Effector memory CD8-positive, alpha-beta T cell (primary cell): ENCODE measurements at regions not wholly inside any gene's neighbourhood (a gene's known extent, or its start where the extent isn't known, plus 50 kb on each side); places are given as distances from the start of the nearest gene placed in this dataset.
A peak's percentile ranks its signal among the peaks of the same experiment; 100 is the strongest.

Experiments used
- ATAC-seq: fragments of 150-1000 bp; cut with Tn5 transposase; replicated peaks from 2 replicates; pipeline ENCODE4 v1.10.0; 2021; ENCODE audit warnings: mild to moderate bottlenecking, moderate library complexity
- DNase-seq, 3 experiments: peaks; one replicate each; pipeline ENCODE4 v3.0.0; 2021
- H3K27ac Mint-ChIP-seq, 2 donors: one replicate each; pipeline ENCODE4 v1.8.0; 2022; ENCODE audit warnings: mild to moderate bottlenecking in 2 of 2, mixed read lengths in 2 of 2, moderate library complexity in 2 of 2
- H3K27me3 Mint-ChIP-seq, 2 donors: one replicate each; pipeline ENCODE4 v1.8.0; 2022; ENCODE audit warnings: mixed read lengths in 2 of 2
- H3K36me3 Mint-ChIP-seq: one replicate; pipeline ENCODE4 v1.8.0; 2022; ENCODE audit warnings: mild to moderate bottlenecking, moderate library complexity, mixed read lengths; ENCODE audit not compliant: insufficient read depth
- H3K4me1 Mint-ChIP-seq, 2 donors: one replicate each; pipeline ENCODE4 v1.8.0; 2022; ENCODE audit warnings: low read depth in 2 of 2, mixed read lengths in 2 of 2
- H3K4me3 Mint-ChIP-seq, 2 donors: one replicate each; pipeline ENCODE4 v1.8.0; 2022; ENCODE audit warnings: mild to moderate bottlenecking in 2 of 2, mixed read lengths in 2 of 2, moderate library complexity in 2 of 2
- H3K9me3 Mint-ChIP-seq, 2 donors: one replicate each; pipeline ENCODE4 v1.8.0; 2022; ENCODE audit warnings: mixed read lengths in 2 of 2

GRCh38 chr1:230549625-230550024 lies 92.7 kb upstream of the COG2 start:
- DNase-seq: no peak
- Mint-ChIP-seq H3K4me1 (no peaks in the 10 kb centered on the region), H3K27ac (no peak overlapping the region), H3K4me3 (no peak overlapping the region), H3K36me3 (no peaks in the 10 kb centered on the region), H3K27me3 (peaks cover 39 to 53% of the 10 kb centered on the region in 2 donors), H3K9me3 (no peaks in the 10 kb centered on the region)
- no peak for ATAC-seq

- H3K4me1 Mint-ChIP-seq: no peaks in the 10 kb centered on the region
- H3K4me3 Mint-ChIP-seq: no peak overlapping the region
- H3K36me3 Mint-ChIP-seq: no peaks in the 10 kb centered on the region
- no peak overlapping the region for H3K27ac Mint-ChIP-seq
- DNase-seq (no peak), ATAC-seq (no peak)
- H3K9me3 Mint-ChIP-seq: no peaks in the 10 kb centered on the region
- H3K27me3 Mint-ChIP-seq: peaks cover 35 to 51% of the 10 kb centered on the region in 2 donors
Observed at GRCh38 chr1:230548997-230549396, 93.3 kb upstream of the COG2 start.

GRCh38 chr1:230548357-230548756 lies 93.9 kb upstream of the COG2 start:
- ATAC-seq (no peak), DNase-seq (no peak)
- Mint-ChIP-seq H3K27me3 (peaks cover 29 to 45% of the 10 kb centered on the region in 2 donors), H3K4me3 (no peak overlapping the region), H3K27ac (no peak overlapping the region), H3K9me3 (no peaks in the 10 kb centered on the region), H3K36me3 (no peaks in the 10 kb centered on the region), H3K4me1 (no peaks in the 10 kb centered on the region)

GRCh38 chr1:230545181-230545580 lies 97.1 kb upstream of the COG2 start:
- Mint-ChIP-seq H3K27me3 (peaks cover 18 to 38% of the 10 kb centered on the region in 2 donors), H3K9me3 (no peaks in the 10 kb centered on the region), H3K27ac (no peak overlapping the region), H3K4me3 (no peak overlapping the region), H3K36me3 (no peaks in the 10 kb centered on the region), H3K4me1 (no peaks in the 10 kb centered on the region)
- no peak for ATAC-seq
- DNase-seq: no peak

GRCh38 chr1:230544758-230545157 lies 97.5 kb upstream of the COG2 start:
- ATAC-seq (no peak), DNase-seq (no peak)
- Mint-ChIP-seq H3K9me3 (no peaks in the 10 kb centered on the region), H3K4me3 (no peak overlapping the region), H3K36me3 (no peaks in the 10 kb centered on the region), H3K27me3 (peaks cover 22 to 42% of the 10 kb centered on the region in 2 donors), H3K27ac (no peak overlapping the region), H3K4me1 (no peaks in the 10 kb centered on the region)

GRCh38 chr1:230543085-230543484 lies 99.2 kb upstream of the COG2 start:
- H3K36me3 Mint-ChIP-seq: no peaks in the 10 kb centered on the region
- no peak for DNase-seq
- no peak overlapping the region for H3K4me3 Mint-ChIP-seq
- H3K27me3 Mint-ChIP-seq: peaks cover 14 to 47% of the 10 kb centered on the region in 2 donors
- no peaks in the 10 kb centered on the region for H3K9me3 Mint-ChIP-seq
- no peaks in the 10 kb centered on the region for H3K4me1 Mint-ChIP-seq
- ATAC-seq: no peak
- no peak overlapping the region for H3K27ac Mint-ChIP-seq

- no peaks in the 10 kb centered on the region for H3K4me1 Mint-ChIP-seq
Observed at GRCh38 chr1:230542681-230543080, 99.6 kb upstream of the COG2 start.

GRCh38 chr1:230542054-230542453 lies 100.2 kb upstream of the COG2 start:
- no peak overlapping the region for H3K27ac Mint-ChIP-seq
- ATAC-seq (peak; percentile 21), DNase-seq (no peak)
- peaks cover 15 to 56% of the 10 kb centered on the region in 2 donors for H3K27me3 Mint-ChIP-seq
- no peaks in the 10 kb centered on the region for H3K36me3 Mint-ChIP-seq
- H3K4me1 Mint-ChIP-seq: no peaks in the 10 kb centered on the region
- H3K9me3 Mint-ChIP-seq: no peaks in the 10 kb centered on the region
- H3K4me3 Mint-ChIP-seq: no peak overlapping the region

More at GRCh38 chr1:230542681-230543080, 99.6 kb upstream of the COG2 start:
- H3K4me3 Mint-ChIP-seq: no peak overlapping the region
- no peaks in the 10 kb centered on the region for H3K36me3 Mint-ChIP-seq
- no peak for DNase-seq
- peaks cover 15 to 51% of the 10 kb centered on the region in 2 donors for H3K27me3 Mint-ChIP-seq
- no peaks in the 10 kb centered on the region for H3K9me3 Mint-ChIP-seq
- no peak overlapping the region for H3K27ac Mint-ChIP-seq
- ATAC-seq: no peak

GRCh38 chr1:230541306-230541705 lies 101.0 kb upstream of the COG2 start:
- no peaks in the 10 kb centered on the region for H3K4me1 Mint-ChIP-seq
- no peak overlapping the region for H3K27ac Mint-ChIP-seq
- ATAC-seq (no peak), DNase-seq (no peak)
- H3K27me3 Mint-ChIP-seq: peaks cover 15 to 52% of the 10 kb centered on the region in 2 donors
- H3K9me3 Mint-ChIP-seq: no peaks in the 10 kb centered on the region
- no peak overlapping the region for H3K4me3 Mint-ChIP-seq
- no peaks in the 10 kb centered on the region for H3K36me3 Mint-ChIP-seq

- DNase-seq (no peak), ATAC-seq (no peak)
- Mint-ChIP-seq H3K4me3 (no peak overlapping the region), H3K36me3 (no peaks in the 10 kb centered on the region), H3K27ac (no peak overlapping the region), H3K9me3 (no peaks in the 10 kb centered on the region), H3K27me3 (peaks cover 15 to 45% of the 10 kb centered on the region in 2 donors), H3K4me1 (no peaks in the 10 kb centered on the region)
Observed at GRCh38 chr1:230540421-230541155, 101.7 kb upstream of the COG2 start.

- H3K27me3 Mint-ChIP-seq: peaks cover 15 to 47% of the 10 kb centered on the region in 2 donors
- DNase-seq: no peak
- no peak overlapping the region for H3K27ac Mint-ChIP-seq
- H3K9me3 Mint-ChIP-seq: peaks cover 0 to 4% of the 10 kb centered on the region in 2 donors
- H3K36me3 Mint-ChIP-seq: no peaks in the 10 kb centered on the region
- no peaks in the 10 kb centered on the region for H3K4me1 Mint-ChIP-seq
- ATAC-seq: no peak
- H3K4me3 Mint-ChIP-seq: no peak overlapping the region
Observed at GRCh38 chr1:230537456-230537855, 104.8 kb upstream of the COG2 start.

- no peaks in the 10 kb centered on the region for H3K36me3 Mint-ChIP-seq
- peaks cover 0 to 4% of the 10 kb centered on the region in 2 donors for H3K9me3 Mint-ChIP-seq
- ATAC-seq (no peak), DNase-seq (no peak)
- no peaks in the 10 kb centered on the region for H3K4me1 Mint-ChIP-seq
- no peak overlapping the region for H3K27ac Mint-ChIP-seq
- no peak overlapping the region for H3K4me3 Mint-ChIP-seq
- H3K27me3 Mint-ChIP-seq: peaks cover 15 to 48% of the 10 kb centered on the region in 2 donors
Observed at GRCh38 chr1:230536641-230537155, 105.6 kb upstream of the COG2 start.

- Mint-ChIP-seq H3K4me1 (no peaks in the 10 kb centered on the region), H3K9me3 (peaks cover 0 to 4% of the 10 kb centered on the region in 2 donors), H3K27ac (no peak overlapping the region), H3K36me3 (no peaks in the 10 kb centered on the region), H3K27me3 (peaks cover 27 to 55% of the 10 kb centered on the region in 2 donors), H3K4me3 (no peak overlapping the region)
- DNase-seq (no peak), ATAC-seq (no peak)
Observed at GRCh38 chr1:230534224-230534623, 108.1 kb upstream of the COG2 start.

- no peak overlapping the region for H3K4me3 Mint-ChIP-seq
- H3K4me1 Mint-ChIP-seq: no peaks in the 10 kb centered on the region
- H3K27me3 Mint-ChIP-seq: peaks cover 33 to 47% of the 10 kb centered on the region in 2 donors
- ATAC-seq: no peak
- no peak overlapping the region for H3K27ac Mint-ChIP-seq
- DNase-seq: no peak
- no peaks in the 10 kb centered on the region for H3K36me3 Mint-ChIP-seq
- H3K9me3 Mint-ChIP-seq: peaks cover 0 to 4% of the 10 kb centered on the region in 2 donors
Observed at GRCh38 chr1:230531103-230531502, 105.0 kb upstream of the PGBD5 start.
